IPS DF 6.9 (cell line): ENCODE measurements at regions not wholly inside any gene's neighbourhood (a gene's known extent, or its start where the extent isn't known, plus 50 kb on each side); places are given as distances from the start of the nearest gene placed in this dataset.

Experiments
- DNase-seq: peaks from one replicate; pipeline ENCODE4 v3.0.0-alpha.2; 2013; ENCODE audit warnings: low read depth, low spot score
- H3K27ac ChIP-seq: one replicate; pipeline ENCODE4 v1.5.1; 2013; ENCODE audit warnings: low read length, control low read depth
- H3K27me3 ChIP-seq: 2 replicates; pipeline ENCODE4 v1.6.1; 2013; ENCODE audit warnings: mild to moderate bottlenecking, low read length; ENCODE audit not compliant: control insufficient read depth, insufficient read depth
- H3K36me3 ChIP-seq: 2 replicates; pipeline ENCODE4 v1.6.1; 2013; ENCODE audit warnings: low read length; ENCODE audit not compliant: control insufficient read depth, insufficient read depth
- H3K4me1 ChIP-seq: 2 replicates; pipeline ENCODE4 v1.6.1; 2013; ENCODE audit warnings: low read length; ENCODE audit not compliant: control insufficient read depth, insufficient read depth
- H3K4me3 ChIP-seq: 2 replicates; pipeline ENCODE4 v1.5.1; 2013; ENCODE audit warnings: mild to moderate bottlenecking, low read length
- H3K9me3 ChIP-seq: 2 replicates; pipeline ENCODE4 v1.6.1; 2013; ENCODE audit warnings: low read length, inconsistent platforms; ENCODE audit not compliant: control insufficient read depth, insufficient read depth
- WGBS: extraction: QIAGEN DNeasy Blood & Tissue Kit; methylation state at CpG from one replicate; pipeline ENCODE4 v1.1.7; 2013; ENCODE audit warnings: mixed read lengths, missing lambda C conversion rate; ENCODE audit not compliant: insufficient read length, insufficient coverage; 5-methylcytosine and 5-hydroxymethylcytosine counted together

GRCh38 chr10:28137907-28138880 is 139.3 kb upstream of the ODAD2 start:
- WGBS: no CpG with 5 or more reads among the region's 1 CpG
- no peak overlapping the region for H3K4me3 ChIP-seq
- DNase-seq: no peak
- H3K36me3 ChIP-seq: no peaks in the 10 kb centered on the region
- H3K9me3 ChIP-seq: no peaks in the 10 kb centered on the region
- H3K4me1 ChIP-seq: no peaks in the 10 kb centered on the region
- H3K27ac ChIP-seq: no peak overlapping the region
- no peaks in the 10 kb centered on the region for H3K27me3 ChIP-seq

GRCh38 chr10:28135258-28135657 is 136.4 kb upstream of the ODAD2 start:
- no peak overlapping the region for H3K4me3 ChIP-seq
- no peaks in the 10 kb centered on the region for H3K27me3 ChIP-seq
- no peaks in the 10 kb centered on the region for H3K4me1 ChIP-seq
- no peak overlapping the region for H3K27ac ChIP-seq
- no peaks in the 10 kb centered on the region for H3K9me3 ChIP-seq
- no peaks in the 10 kb centered on the region for H3K36me3 ChIP-seq
- DNase-seq: no peak

- Histone ChIP-seq H3K9me3 (no peaks in the 10 kb centered on the region; the same call in 1 of the 2 replicates), H3K4me1 (no peaks in the 10 kb centered on the region), H3K27me3 (no peaks in the 10 kb centered on the region), H3K27ac (no peak overlapping the region), H3K36me3 (no peaks in the 10 kb centered on the region), H3K4me3 (no peak overlapping the region)
- DNase-seq: no peak
- WGBS: no CpG with 5 or more reads among the region's 3 CpGs
Observed at GRCh38 chr10:28130267-28130666, 131.4 kb upstream of the ODAD2 start.

GRCh38 chr10:28127881-28128280 is 129.0 kb upstream of the ODAD2 start:
- no peaks in the 10 kb centered on the region; the same call in 1 of the 2 replicates for H3K9me3 ChIP-seq
- no peak for DNase-seq
- WGBS: no CpG with 5 or more reads among the region's 3 CpGs
- H3K27me3 ChIP-seq: no peaks in the 10 kb centered on the region
- H3K36me3 ChIP-seq: no peaks in the 10 kb centered on the region
- no peak overlapping the region for H3K27ac ChIP-seq
- H3K4me3 ChIP-seq: no peak overlapping the region
- H3K4me1 ChIP-seq: no peaks in the 10 kb centered on the region

- DNase-seq: no peak
- H3K27me3 ChIP-seq: no peaks in the 10 kb centered on the region
- H3K9me3 ChIP-seq: no peaks in the 10 kb centered on the region; the same call in 1 of the 2 replicates
- H3K36me3 ChIP-seq: no peaks in the 10 kb centered on the region
- no peak overlapping the region for H3K4me3 ChIP-seq
- H3K4me1 ChIP-seq: no peaks in the 10 kb centered on the region
- H3K27ac ChIP-seq: no peak overlapping the region
Observed at GRCh38 chr10:28125701-28126100, 126.8 kb upstream of the ODAD2 start.

- no peaks in the 10 kb centered on the region for H3K9me3 ChIP-seq
- no peaks in the 10 kb centered on the region for H3K27me3 ChIP-seq
- no peak overlapping the region for H3K27ac ChIP-seq
- H3K4me1 ChIP-seq: no peaks in the 10 kb centered on the region
- no CpG with 5 or more reads among the region's 4 CpGs for WGBS
- H3K4me3 ChIP-seq: no peak overlapping the region
- H3K36me3 ChIP-seq: no peaks in the 10 kb centered on the region
- no peak for DNase-seq
Observed at GRCh38 chr10:28120795-28121194, 121.9 kb upstream of the ODAD2 start.

- Histone ChIP-seq H3K27me3 (no peaks in the 10 kb centered on the region), H3K36me3 (no peaks in the 10 kb centered on the region), H3K9me3 (no peaks in the 10 kb centered on the region), H3K27ac (no peak overlapping the region), H3K4me3 (no peak overlapping the region), H3K4me1 (no peaks in the 10 kb centered on the region)
- no CpG with 5 or more reads among the region's 6 CpGs for WGBS
- DNase-seq: no peak
Observed at GRCh38 chr10:28120043-28120749, 121.3 kb upstream of the ODAD2 start.

- DNase-seq: no peak
- Histone ChIP-seq H3K9me3 (no peaks in the 10 kb centered on the region), H3K36me3 (no peaks in the 10 kb centered on the region), H3K27me3 (no peaks in the 10 kb centered on the region), H3K27ac (no peak overlapping the region), H3K4me3 (no peak overlapping the region), H3K4me1 (no peaks in the 10 kb centered on the region)
- WGBS: no CpG with 5 or more reads among the region's 1 CpG
Observed at GRCh38 chr10:28118985-28119628, 120.2 kb upstream of the ODAD2 start.

- WGBS: no CpG with 5 or more reads among the region's 3 CpGs
- H3K4me1 ChIP-seq: no peaks in the 10 kb centered on the region
- H3K4me3 ChIP-seq: no peak overlapping the region
- no peak for DNase-seq
- H3K27ac ChIP-seq: no peak overlapping the region
- no peaks in the 10 kb centered on the region for H3K9me3 ChIP-seq
- no peaks in the 10 kb centered on the region for H3K36me3 ChIP-seq
- no peaks in the 10 kb centered on the region for H3K27me3 ChIP-seq
Observed at GRCh38 chr10:28113202-28113601, 114.3 kb upstream of the ODAD2 start.

GRCh38 chr10:28111712-28112111 is 112.8 kb upstream of the ODAD2 start:
- DNase-seq: no peak
- H3K4me3 ChIP-seq: no peak overlapping the region
- H3K27ac ChIP-seq: no peak overlapping the region
- no CpG with 5 or more reads among the region's 2 CpGs for WGBS
- H3K4me1 ChIP-seq: no peaks in the 10 kb centered on the region
- no peaks in the 10 kb centered on the region for H3K36me3 ChIP-seq
- no peaks in the 10 kb centered on the region for H3K27me3 ChIP-seq
- no peaks in the 10 kb centered on the region for H3K9me3 ChIP-seq
